CD14-positive monocyte (primary cell): ENCODE measurements at regions not wholly inside any gene's neighbourhood (a gene's known extent, or its start where the extent isn't known, plus 50 kb on each side); places are given as distances from the start of the nearest gene placed in this dataset.

ENCODE experiments used
- DNase-seq, 3 donors: peaks; one replicate each; pipeline ENCODE4 v3.0.0-alpha.2; 2011 to 2022
- H2AFZ ChIP-seq: 2 replicates; pipeline ENCODE4 v1.6.0; 2012; ENCODE audit warnings: mild to moderate bottlenecking, low read depth, low read length, inconsistent platforms; ENCODE audit not compliant: insufficient read depth, poor library complexity, severe bottlenecking
- H3K27ac ChIP-seq, 2 donors: 1 replicate in 1 of 2; 2 replicates in 1 of 2; pipeline ENCODE4 v1.5.1; 2012 to 2013; ENCODE audit warnings: low read length in 2 of 2, control low read depth in 1 of 2, inconsistent platforms in 1 of 2, low read depth in 1 of 2, mild to moderate bottlenecking in 1 of 2
- H3K27me3 ChIP-seq, 2 donors: one replicate each; pipeline versions ENCODE4 v1.6.0 to v1.6.1; 2011 to 2013; ENCODE audit warnings: low read length in 2 of 2; ENCODE audit not compliant: control insufficient read depth in 2 of 2, insufficient read depth in 2 of 2
- H3K36me3 ChIP-seq, 2 donors: replicated peaks in 1 of 2; 1 replicate in 1 of 2; 2 replicates in 1 of 2; pipeline versions ENCODE4 v1.5.1 to v1.6.1; 2012 to 2013; ENCODE audit warnings: low read length in 2 of 2, control low read depth in 1 of 2, inconsistent platforms in 1 of 2, mild to moderate bottlenecking in 1 of 2; ENCODE audit not compliant: insufficient read depth in 2 of 2, control insufficient read depth in 1 of 2
- H3K4me1 ChIP-seq, 2 donors: 1 replicate in 1 of 2; 2 replicates in 1 of 2; pipeline versions ENCODE4 v1.5.1 to v1.6.1; 2012 to 2013; ENCODE audit warnings: low read length in 2 of 2, control low read depth in 1 of 2, inconsistent platforms in 1 of 2, mild to moderate bottlenecking in 1 of 2, moderate library complexity in 1 of 2; ENCODE audit not compliant: insufficient read depth in 2 of 2, control insufficient read depth in 1 of 2
- H3K4me2 ChIP-seq: replicated peaks from 2 replicates; pipeline ENCODE3; 2012; ENCODE audit warnings: low read length, moderate library complexity, mild to moderate bottlenecking; ENCODE audit not compliant: poor library complexity, severe bottlenecking; ENCODE audit errors: extremely low read depth
- H3K4me3 ChIP-seq, 3 experiments: fragments of 200-600 bp in 1 of 3; sonication (generic) in 1 of 3; replicated peaks in 1 of 3; 1 replicate in 2 of 3; 2 replicates in 1 of 3; pipeline ENCODE4 v1.5.1; 2011 to 2013; ENCODE audit warnings: low read length in 3 of 3, mild to moderate bottlenecking in 3 of 3, control low read depth in 2 of 3, low read depth in 2 of 3, inconsistent platforms in 1 of 3, moderate library complexity in 1 of 3
- H3K79me2 ChIP-seq: 2 replicates; pipeline ENCODE4 v1.6.0; 2012; ENCODE audit warnings: mild to moderate bottlenecking, control low read depth, inconsistent platforms, low read length, moderate library complexity; ENCODE audit not compliant: insufficient read depth
- H3K9ac ChIP-seq: 2 replicates; pipeline ENCODE4 v1.6.0; 2017; ENCODE audit warnings: low read length, mild to moderate bottlenecking; ENCODE audit not compliant: insufficient read depth, poor library complexity, severe bottlenecking
- H3K9me3 ChIP-seq, 2 donors: replicated peaks in 1 of 2; 1 replicate in 1 of 2; 2 replicates in 1 of 2; pipeline versions ENCODE4 v1.5.1 to v1.6.1; 2012 to 2013; ENCODE audit warnings: low read length in 2 of 2, control low read depth in 1 of 2; ENCODE audit not compliant: control insufficient read depth in 1 of 2, insufficient read depth in 1 of 2
- H4K20me1 ChIP-seq: 2 replicates; pipeline ENCODE4 v1.6.0; 2012; ENCODE audit warnings: mild to moderate bottlenecking, low read length, control low read depth, moderate library complexity; ENCODE audit not compliant: insufficient read depth
- H3K27ac Mint-ChIP-seq, 7 donors: one replicate each; pipeline ENCODE4 v1.8.0; 2020; ENCODE audit warnings: mild to moderate bottlenecking in 7 of 7, mixed read lengths in 7 of 7, moderate library complexity in 6 of 7, inconsistent platforms in 2 of 7
- H3K27me3 Mint-ChIP-seq, 3 donors: one replicate each; pipeline ENCODE4 v1.8.0; 2021 to 2022; ENCODE audit warnings: low read depth in 3 of 3, mild to moderate bottlenecking in 3 of 3, mixed read lengths in 3 of 3, moderate library complexity in 3 of 3, inconsistent platforms in 1 of 3
- H3K36me3 Mint-ChIP-seq, 2 donors: one replicate each; pipeline ENCODE4 v1.8.0; 2020; ENCODE audit warnings: mixed read lengths in 2 of 2, inconsistent platforms in 1 of 2, mild to moderate bottlenecking in 1 of 2
- H3K4me1 Mint-ChIP-seq: one replicate; pipeline ENCODE4 v1.8.0; 2020; ENCODE audit warnings: mild to moderate bottlenecking, mixed read lengths
- H3K4me3 Mint-ChIP-seq, 2 donors: one replicate each; pipeline ENCODE4 v1.8.0; 2020; ENCODE audit warnings: mild to moderate bottlenecking in 2 of 2, mixed read lengths in 2 of 2, moderate library complexity in 1 of 2
- H3K9me3 Mint-ChIP-seq, 7 donors: one replicate each; pipeline ENCODE4 v1.8.0; 2020 to 2022; ENCODE audit warnings: mixed read lengths in 7 of 7, mild to moderate bottlenecking in 6 of 7, moderate library complexity in 6 of 7, inconsistent platforms in 2 of 7
- CTCF ChIP-seq: fragments of 200-600 bp; IDR thresholded peaks from one replicate; pipeline ENCODE4 v1.8.0; 2022; ENCODE audit warnings: antibody characterized with exemption, mild to moderate bottlenecking
- WGBS: methylation state at CpG from one replicate; pipeline ENCODE4 v1.1.5; 2013; ENCODE audit warnings: missing lambda C conversion rate; ENCODE audit not compliant: insufficient coverage; 5-methylcytosine and 5-hydroxymethylcytosine counted together
- intact Hi-C, 2 donors: fragments of 100-400 bp; cut with micrococcal nuclease; formaldehyde crosslinking; loops; one replicate each; pipeline versions ENCODE4 v1.15.0 to v1.15.1; 2023

DNA sequence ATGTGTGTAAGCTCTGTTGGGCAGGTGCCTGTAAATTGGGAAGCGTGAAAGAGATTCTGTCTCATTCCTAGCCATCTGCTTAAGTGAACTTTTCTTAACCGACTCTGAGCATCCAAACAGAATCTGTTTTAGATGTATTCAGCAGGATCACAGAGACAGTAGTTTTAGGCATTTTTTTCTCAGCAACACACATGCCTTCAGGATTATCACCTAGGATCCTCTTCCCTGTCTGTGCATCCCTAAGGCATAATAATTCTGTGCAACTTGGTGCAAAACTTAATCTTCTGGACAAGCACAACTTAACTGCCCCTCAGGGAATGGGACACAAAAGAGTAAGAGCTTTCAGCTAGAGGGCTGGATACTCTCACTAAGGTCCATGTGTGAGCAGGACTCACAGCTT lies 284.8 kb downstream of the C7orf25 start:
- no peak for TF ChIP-seq CTCF
- peaks cover 0 to 2% (median 0%) of the 10 kb centered on the region in 3 donors for H3K27me3 Mint-ChIP-seq
- no peak overlapping the region for H3K4me3 ChIP-seq
- peaks cover 0 to 2% (median 0%) of the 10 kb centered on the region in 7 donors for H3K9me3 Mint-ChIP-seq
- H3K9me3 ChIP-seq = no peaks in the 10 kb centered on the region
- no peak overlapping the region for H3K27ac ChIP-seq
- H3K36me3 Mint-ChIP-seq = no peaks in the 10 kb centered on the region
- no peaks in the 10 kb centered on the region for H3K36me3 ChIP-seq
- H3K4me1 Mint-ChIP-seq = no peaks in the 10 kb centered on the region
- H2AFZ ChIP-seq = no peak overlapping the region
- WGBS = 100% methylated on average over 2 of the region's 2 CpGs
- H3K27ac Mint-ChIP-seq = no peak overlapping the region
- DNase-seq = no peak
- H3K9ac ChIP-seq = no peak overlapping the region
- no peak overlapping the region for H3K4me2 ChIP-seq
- H3K4me1 ChIP-seq = no peaks in the 10 kb centered on the region
- H3K79me2 ChIP-seq = no peaks in the 10 kb centered on the region
- no peak overlapping the region for H3K4me3 Mint-ChIP-seq
- H3K27me3 ChIP-seq = no peaks in the 10 kb centered on the region
- no peaks in the 10 kb centered on the region for H4K20me1 ChIP-seq
- intact Hi-C loops = no loop called here

GRCh38 chr7:42625421-42625820 lies 286.4 kb downstream of the C7orf25 start:
- no peaks in the 10 kb centered on the region for H3K27me3 ChIP-seq
- 95% methylated on average over 4 of the region's 4 CpGs for WGBS
- TF ChIP-seq CTCF = no peak
- H4K20me1 ChIP-seq = no peaks in the 10 kb centered on the region
- no peak overlapping the region for H3K27ac Mint-ChIP-seq
- no peak overlapping the region for H3K4me2 ChIP-seq
- no peak overlapping the region for H3K4me3 Mint-ChIP-seq
- H3K36me3 Mint-ChIP-seq = no peaks in the 10 kb centered on the region
- no peak for DNase-seq
- H3K27me3 Mint-ChIP-seq = no peaks in the 10 kb centered on the region
- H2AFZ ChIP-seq = no peak overlapping the region
- no peaks in the 10 kb centered on the region for H3K4me1 ChIP-seq
- H3K4me3 ChIP-seq = no peak overlapping the region
- no peak overlapping the region for H3K27ac ChIP-seq
- H3K9me3 ChIP-seq = no peaks in the 10 kb centered on the region
- no peaks in the 10 kb centered on the region for H3K4me1 Mint-ChIP-seq
- H3K9me3 Mint-ChIP-seq = peaks cover 0 to 3% (median 0%) of the 10 kb centered on the region in 7 donors
- intact Hi-C loops = no loop called here
- H3K36me3 ChIP-seq = no peaks in the 10 kb centered on the region
- H3K79me2 ChIP-seq = no peaks in the 10 kb centered on the region
- no peak overlapping the region for H3K9ac ChIP-seq
